ENCODE measurements at regions not wholly inside any gene's neighbourhood (a gene's known extent, or its start where the extent isn't known, plus 50 kb on each side); places are given as distances from the start of the nearest gene placed in this dataset.

- Histone ChIP-seq H3K9me1 (ENCODE audit: insufficient read depth, low read length) (no peaks in the 10 kb centered on the region), H3K9ac (ENCODE audit: low read depth, low read length) (no peak overlapping the region), H3K56ac (ENCODE audit: extremely low read depth, insufficient read depth, low read length) (no peak overlapping the region), H2AK5ac (ENCODE audit: low read depth, low read length) (no peak overlapping the region), H4K91ac (ENCODE audit: insufficient read depth, low read depth, low read length) (no peak overlapping the region), H2AFZ (replicated peaks; ENCODE audit: low read length, poor library complexity) (no peak overlapping the region), H4K8ac (ENCODE audit: low read depth in 2 of 2, low read length in 2 of 2) (no peak overlapping the region), H2BK120ac (ENCODE audit: low read depth, low read length) (no peak overlapping the region), H2BK5ac (ENCODE audit: low read depth, low read length, poor library complexity, severe bottlenecking) (no peak overlapping the region), H3K18ac (ENCODE audit: low read depth, low read length) (no peak overlapping the region), H4K20me1 (ENCODE audit: insufficient read depth, low read length) (no peaks in the 10 kb centered on the region), H4K5ac (ENCODE audit: low read depth, low read length) (no peak overlapping the region), H2BK20ac (ENCODE audit: low read depth, low read length) (no peak overlapping the region), H3K79me1 (ENCODE audit: low read depth in 1 of 2, low read length in 2 of 2) (no peaks in the 10 kb centered on the region), H3K27ac (ENCODE audit: insufficient read depth, low read length) (no peak overlapping the region), H3K36me3 (ENCODE audit: control insufficient read depth, insufficient read depth, low read length) (no peaks in the 10 kb centered on the region), H2BK15ac (ENCODE audit: low read depth, low read length) (no peak overlapping the region), H3K4me2 (ENCODE audit: low read depth, low read length) (no peak overlapping the region), H3K23ac (ENCODE audit: low read depth, low read length) (no peak overlapping the region), H2AK9ac (replicated peaks; ENCODE audit: low read depth, low read length, poor library complexity) (no peak overlapping the region), H3K9me3 (ENCODE audit: control insufficient read depth, insufficient read depth, low read length) (no peaks in the 10 kb centered on the region), H3K14ac (replicated peaks; ENCODE audit: low read depth, low read length) (no peak overlapping the region), H3K4me3 (ENCODE audit: insufficient read depth, low read depth, low read length) (no peak overlapping the region), H3K27me3 (ENCODE audit: control insufficient read depth, insufficient read depth, low read length) (peaks cover 45% of the 10 kb centered on the region), H3K4ac (ENCODE audit: low read depth, low read length) (no peak overlapping the region), H3K4me1 (ENCODE audit: control insufficient read depth, insufficient read depth, low read length) (no peaks in the 10 kb centered on the region)
- no peak for ATAC-seq (ENCODE audit: low read depth)
- ChIA-PET POLR2A (ENCODE audit: unreplicated experiment) (no interaction called here), CTCF (no interaction called here)
- no CpG with 5 or more reads among the region's 3 CpGs for WGBS, 2 experiments (ENCODE audit: extremely low coverage in 2 of 2, insufficient read length in 1 of 2)
- intact Hi-C loops (cut with micrococcal nuclease): no loop called here
- in situ Hi-C loops (cut with MboI; ENCODE audit: low sequenced_read_pairs): no loop called here
- BruUV-seq (replicated peaks): no TSS peak
- no peak for TF ChIP-seq MAZ (IDR thresholded peaks at IDR 0.05; ENCODE audit: borderline replicate concordance, low read depth, low read length)
- TF ChIP-seq, protein P1, sequence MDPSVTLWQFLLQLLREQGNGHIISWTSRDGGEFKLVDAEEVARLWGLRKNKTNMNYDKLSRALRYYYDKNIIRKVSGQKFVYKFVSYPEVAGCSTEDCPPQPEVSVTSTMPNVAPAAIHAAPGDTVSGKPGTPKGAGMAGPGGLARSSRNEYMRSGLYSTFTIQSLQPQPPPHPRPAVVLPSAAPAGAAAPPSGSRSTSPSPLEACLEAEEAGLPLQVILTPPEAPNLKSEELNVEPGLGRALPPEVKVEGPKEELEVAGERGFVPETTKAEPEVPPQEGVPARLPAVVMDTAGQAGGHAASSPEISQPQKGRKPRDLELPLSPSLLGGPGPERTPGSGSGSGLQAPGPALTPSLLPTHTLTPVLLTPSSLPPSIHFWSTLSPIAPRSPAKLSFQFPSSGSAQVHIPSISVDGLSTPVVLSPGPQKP (IDR thresholded peaks at IDR 0.05; ENCODE audit: borderline replicate concordance, low read depth, low read length): no peak
- TF ChIP-seq RAD21 (IDR thresholded peaks at IDR 0.05; ENCODE audit: low read length): no peak
- no peak for TF ChIP-seq FOS (IDR thresholded peaks at IDR 0.05; ENCODE audit: low read depth, low read length)
- TF ChIP-seq POLR2A (IDR thresholded peaks at IDR 0.05; ENCODE audit: low read depth, low read length): no peak
- TF ChIP-seq CTCF (conservative IDR thresholded peaks at IDR 0.05; ENCODE audit: low read depth, low read length): no peak
- TF ChIP-seq CEBPB (IDR thresholded peaks at IDR 0.05; ENCODE audit: low read depth, low read length): no peak
- TF ChIP-seq RFX5 (IDR thresholded peaks at IDR 0.05; ENCODE audit: low read depth, low read length): no peak
- TF ChIP-seq CHD1 (IDR thresholded peaks at IDR 0.05; ENCODE audit: low read depth, low read length): no peak
- TF ChIP-seq MXI1 (IDR thresholded peaks at IDR 0.05; ENCODE audit: borderline replicate concordance, low read depth, low read length): no peak
- no peak for TF ChIP-seq BHLHE40 (IDR thresholded peaks at IDR 0.05; ENCODE audit: low read depth, low read length)
- no peak for TF ChIP-seq RCOR1 (IDR thresholded peaks at IDR 0.05; ENCODE audit: insufficient replicate concordance, low read length)
- DNase-seq: no peak
- dilution Hi-C loops (cut with HindIII; ENCODE audit: low sequenced_read_pairs, unreplicated experiment): no loop called here
Measured at GRCh38 chr15:69511716-69512340, 59.2 kb downstream of the RPLP1 start.
